ENCODE measurements at regions not wholly inside any gene's neighbourhood (a gene's known extent, or its start where the extent isn't known, plus 50 kb on each side); places are given as distances from the start of the nearest gene placed in this dataset.

DNA sequence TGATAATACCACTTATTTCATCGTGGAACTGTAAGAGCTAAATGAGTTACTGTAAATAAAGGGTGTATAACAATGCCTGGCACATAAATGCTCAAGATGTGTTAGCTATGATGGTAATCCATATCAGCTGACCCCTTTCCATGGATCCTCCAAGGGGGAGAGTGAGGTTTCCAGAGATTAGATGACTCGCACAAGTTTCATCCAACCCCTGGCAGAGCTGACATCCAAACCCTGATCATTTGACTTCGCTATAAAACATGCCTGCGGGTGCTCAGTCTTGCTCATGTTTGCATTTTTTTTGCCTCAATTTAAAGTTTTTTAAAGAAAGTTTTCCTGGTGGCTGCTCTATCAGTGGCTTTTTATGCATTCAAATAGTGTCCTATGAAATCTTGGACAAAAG, 145.7 kb upstream of the SMIM23 start:
- H3K4ac ChIP-seq (ENCODE audit: low read depth, low read length), result no peak overlapping the region
- peak; percentile 56 for DNase-seq
- H3K18ac ChIP-seq (ENCODE audit: low read depth, low read length), result no peak overlapping the region
- H2BK120ac ChIP-seq (ENCODE audit: low read depth, low read length), result no peak overlapping the region
- no peak overlapping the region for H3K4me2 ChIP-seq (ENCODE audit: low read depth, low read length)
- H3K9ac ChIP-seq (ENCODE audit: low read depth, low read length), result no peak overlapping the region
- H4K5ac ChIP-seq (ENCODE audit: low read depth, low read length), result no peak overlapping the region
- no peaks in the 10 kb centered on the region for H3K4me1 ChIP-seq (ENCODE audit: control insufficient read depth, insufficient read depth, low read length)
- in situ Hi-C loops (cut with MboI; ENCODE audit: low sequenced_read_pairs) (no loop called here), intact Hi-C loops (cut with micrococcal nuclease) (no loop called here), dilution Hi-C loops (cut with HindIII; ENCODE audit: low sequenced_read_pairs, unreplicated experiment) (no loop called here)
- H3K56ac ChIP-seq (ENCODE audit: extremely low read depth, insufficient read depth, low read length), result no peak overlapping the region
- CTCF ChIA-PET, result interaction anchor here (0.7 kb wide), 1 partner anchor 221 kb away, joined by 4 read pairs; the partner anchor contains the start of gene FGF18
- peak; percentile 51 for ATAC-seq (ENCODE audit: low read depth)
- H3K23ac ChIP-seq (ENCODE audit: low read depth, low read length), result no peak overlapping the region
- no peaks in the 10 kb centered on the region for H3K36me3 ChIP-seq (ENCODE audit: control insufficient read depth, insufficient read depth, low read length)
- H2AK5ac ChIP-seq (ENCODE audit: low read depth, low read length), result no peak overlapping the region
- POLR2A ChIA-PET (ENCODE audit: unreplicated experiment), result no interaction called here
- H3K14ac ChIP-seq (replicated peaks; ENCODE audit: low read depth, low read length), result no peak overlapping the region
- H2BK5ac ChIP-seq (ENCODE audit: low read depth, low read length, poor library complexity, severe bottlenecking), result no peak overlapping the region
- no peak overlapping the region for H3K4me3 ChIP-seq (ENCODE audit: insufficient read depth, low read depth, low read length)
- H3K9me3 ChIP-seq (ENCODE audit: control insufficient read depth, insufficient read depth, low read length), result no peaks in the 10 kb centered on the region
- H2AK9ac ChIP-seq (replicated peaks; ENCODE audit: low read depth, low read length, poor library complexity), result no peak overlapping the region
- H3K9me1 ChIP-seq (ENCODE audit: insufficient read depth, low read length), result no peaks in the 10 kb centered on the region; the same call in 1 of the 2 replicates
- peaks cover 12% of the 10 kb centered on the region for H3K27me3 ChIP-seq (ENCODE audit: control insufficient read depth, insufficient read depth, low read length)
- H2BK20ac ChIP-seq (ENCODE audit: low read depth, low read length), result no peak overlapping the region
- no peak overlapping the region for H3K27ac ChIP-seq (ENCODE audit: insufficient read depth, low read length)
- no CpG with 5 or more reads among the region's 4 CpGs for WGBS, 2 experiments (ENCODE audit: extremely low coverage in 2 of 2, insufficient read length in 1 of 2)
- BruUV-seq (replicated peaks), result no TSS peak
- no peak overlapping the region for H2AFZ ChIP-seq (replicated peaks; ENCODE audit: low read length, poor library complexity)
- H4K8ac ChIP-seq (ENCODE audit: low read depth in 2 of 2, low read length in 2 of 2), result no peak overlapping the region
- no peak overlapping the region for H4K91ac ChIP-seq (ENCODE audit: insufficient read depth, low read depth, low read length)
- H4K20me1 ChIP-seq (ENCODE audit: insufficient read depth, low read length), result no peaks in the 10 kb centered on the region
- no peak overlapping the region for H2BK15ac ChIP-seq (ENCODE audit: low read depth, low read length)
- TF ChIP-seq RFX5 (IDR thresholded peaks at IDR 0.05; ENCODE audit: low read depth, low read length) (no peak), MXI1 (IDR thresholded peaks at IDR 0.05; ENCODE audit: borderline replicate concordance, low read depth, low read length) (no peak), CEBPB (IDR thresholded peaks at IDR 0.05; ENCODE audit: low read depth, low read length) (no peak), MAZ (IDR thresholded peaks at IDR 0.05; ENCODE audit: borderline replicate concordance, low read depth, low read length) (no peak), FOS (IDR thresholded peaks at IDR 0.05; ENCODE audit: low read depth, low read length) (no peak), RAD21 (IDR thresholded peaks at IDR 0.05; ENCODE audit: low read length) (no peak), BHLHE40 (IDR thresholded peaks at IDR 0.05; ENCODE audit: low read depth, low read length) (no peak), MAFK (IDR thresholded peaks at IDR 0.05; ENCODE audit: low read depth, low read length) (no peak), RCOR1 (IDR thresholded peaks at IDR 0.05; ENCODE audit: insufficient replicate concordance, low read length) (no peak), POLR2A (IDR thresholded peaks at IDR 0.05; ENCODE audit: low read depth, low read length) (no peak), SMC3 (IDR thresholded peaks at IDR 0.05; ENCODE audit: low read depth, low read length) (no peak), NFE2L2 (IDR thresholded peaks at IDR 0.05; ENCODE audit: low read depth, low read length) (no peak), CHD1 (IDR thresholded peaks at IDR 0.05; ENCODE audit: low read depth, low read length) (no peak)
- TF ChIP-seq, protein P1, sequence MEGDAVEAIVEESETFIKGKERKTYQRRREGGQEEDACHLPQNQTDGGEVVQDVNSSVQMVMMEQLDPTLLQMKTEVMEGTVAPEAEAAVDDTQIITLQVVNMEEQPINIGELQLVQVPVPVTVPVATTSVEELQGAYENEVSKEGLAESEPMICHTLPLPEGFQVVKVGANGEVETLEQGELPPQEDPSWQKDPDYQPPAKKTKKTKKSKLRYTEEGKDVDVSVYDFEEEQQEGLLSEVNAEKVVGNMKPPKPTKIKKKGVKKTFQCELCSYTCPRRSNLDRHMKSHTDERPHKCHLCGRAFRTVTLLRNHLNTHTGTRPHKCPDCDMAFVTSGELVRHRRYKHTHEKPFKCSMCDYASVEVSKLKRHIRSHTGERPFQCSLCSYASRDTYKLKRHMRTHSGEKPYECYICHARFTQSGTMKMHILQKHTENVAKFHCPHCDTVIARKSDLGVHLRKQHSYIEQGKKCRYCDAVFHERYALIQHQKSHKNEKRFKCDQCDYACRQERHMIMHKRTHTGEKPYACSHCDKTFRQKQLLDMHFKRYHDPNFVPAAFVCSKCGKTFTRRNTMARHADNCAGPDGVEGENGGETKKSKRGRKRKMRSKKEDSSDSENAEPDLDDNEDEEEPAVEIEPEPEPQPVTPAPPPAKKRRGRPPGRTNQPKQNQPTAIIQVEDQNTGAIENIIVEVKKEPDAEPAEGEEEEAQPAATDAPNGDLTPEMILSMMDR (conservative IDR thresholded peaks at IDR 0.05; ENCODE audit: low read depth, low read length), result no peak
- TF ChIP-seq, protein P2, sequence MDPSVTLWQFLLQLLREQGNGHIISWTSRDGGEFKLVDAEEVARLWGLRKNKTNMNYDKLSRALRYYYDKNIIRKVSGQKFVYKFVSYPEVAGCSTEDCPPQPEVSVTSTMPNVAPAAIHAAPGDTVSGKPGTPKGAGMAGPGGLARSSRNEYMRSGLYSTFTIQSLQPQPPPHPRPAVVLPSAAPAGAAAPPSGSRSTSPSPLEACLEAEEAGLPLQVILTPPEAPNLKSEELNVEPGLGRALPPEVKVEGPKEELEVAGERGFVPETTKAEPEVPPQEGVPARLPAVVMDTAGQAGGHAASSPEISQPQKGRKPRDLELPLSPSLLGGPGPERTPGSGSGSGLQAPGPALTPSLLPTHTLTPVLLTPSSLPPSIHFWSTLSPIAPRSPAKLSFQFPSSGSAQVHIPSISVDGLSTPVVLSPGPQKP (IDR thresholded peaks at IDR 0.05; ENCODE audit: borderline replicate concordance, low read depth, low read length), result no peak
- TF ChIP-seq, protein P3, sequence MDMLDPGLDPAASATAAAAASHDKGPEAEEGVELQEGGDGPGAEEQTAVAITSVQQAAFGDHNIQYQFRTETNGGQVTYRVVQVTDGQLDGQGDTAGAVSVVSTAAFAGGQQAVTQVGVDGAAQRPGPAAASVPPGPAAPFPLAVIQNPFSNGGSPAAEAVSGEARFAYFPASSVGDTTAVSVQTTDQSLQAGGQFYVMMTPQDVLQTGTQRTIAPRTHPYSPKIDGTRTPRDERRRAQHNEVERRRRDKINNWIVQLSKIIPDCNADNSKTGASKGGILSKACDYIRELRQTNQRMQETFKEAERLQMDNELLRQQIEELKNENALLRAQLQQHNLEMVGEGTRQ (IDR thresholded peaks at IDR 0.05; ENCODE audit: low read depth, low read length), result no peak
- H3K79me1 ChIP-seq (ENCODE audit: low read depth in 1 of 2, low read length in 2 of 2), result no peaks in the 10 kb centered on the region
